GM23248 (cell line): ENCODE measurements at regions not wholly inside any gene's neighbourhood (a gene's known extent, or its start where the extent isn't known, plus 50 kb on each side); places are given as distances from the start of the nearest gene placed in this dataset.

Experiments used
- DNase-seq: peaks from one replicate; pipeline ENCODE4 v3.0.0-alpha.2; 2015
- H2AFZ ChIP-seq: fragments of 200-600 bp; sonication (generic); 2 replicates; pipeline ENCODE4 v1.6.1; 2016; ENCODE audit warnings: antibody characterized with exemption
- H3F3A ChIP-seq: fragments of 200-600 bp; sonication (generic); 2 replicates; pipeline ENCODE4 v1.6.1; 2016; ENCODE audit warnings: mild to moderate bottlenecking, antibody characterized with exemption, mixed run types; ENCODE audit not compliant: insufficient read depth
- H3K27ac ChIP-seq: fragments of 200-600 bp; sonication (generic); 2 replicates; pipeline ENCODE4 v1.5.1; 2016; ENCODE audit warnings: mild to moderate bottlenecking
- H3K27me3 ChIP-seq: fragments of 200-600 bp; sonication (generic); replicated peaks from 2 replicates; pipeline ENCODE4 v1.6.1; 2016; ENCODE audit warnings: mild to moderate bottlenecking; ENCODE audit not compliant: insufficient read depth
- H3K36me3 ChIP-seq: fragments of 200-600 bp; sonication (generic); 2 replicates; pipeline ENCODE4 v1.6.1; 2016; ENCODE audit warnings: low read depth, mild to moderate bottlenecking
- H3K4me1 ChIP-seq: fragments of 200-600 bp; sonication (generic); 2 replicates; pipeline ENCODE4 v1.6.1; 2016; ENCODE audit warnings: mild to moderate bottlenecking; ENCODE audit not compliant: insufficient read depth
- H3K4me2 ChIP-seq: fragments of 200-600 bp; sonication (generic); one replicate; pipeline ENCODE4 v1.6.1; 2016; ENCODE audit warnings: mild to moderate bottlenecking; ENCODE audit not compliant: unreplicated experiment
- H3K4me3 ChIP-seq: fragments of 200-600 bp; sonication (generic); 2 replicates; pipeline ENCODE4 v1.5.1; 2016; ENCODE audit warnings: mild to moderate bottlenecking
- H3K79me2 ChIP-seq: fragments of 200-600 bp; sonication (generic); 2 replicates; pipeline ENCODE4 v1.6.1; 2016; ENCODE audit warnings: mild to moderate bottlenecking; ENCODE audit not compliant: insufficient read depth
- H3K9ac ChIP-seq: fragments of 200-600 bp; sonication (generic); 2 replicates; pipeline ENCODE4 v1.6.1; 2016; ENCODE audit warnings: mild to moderate bottlenecking
- H3K9me2 ChIP-seq: fragments of 200-600 bp; sonication (generic); 2 replicates; pipeline ENCODE4 v1.6.1; 2016; ENCODE audit warnings: mixed run types, mild to moderate bottlenecking, moderate library complexity; ENCODE audit not compliant: insufficient read depth
- H3K9me3 ChIP-seq: fragments of 200-600 bp; sonication (generic); one replicate; pipeline ENCODE4 v1.6.1; 2017; ENCODE audit warnings: low read depth
- H4K20me1 ChIP-seq: fragments of 200-600 bp; sonication (generic); 2 replicates; pipeline ENCODE4 v1.6.0; 2016; ENCODE audit not compliant: insufficient read depth
- EZH2 ChIP-seq: fragments of 200-600 bp; sonication (generic); IDR thresholded peaks from 2 replicates; pipeline ENCODE4 v1.6.1; 2018; ENCODE audit warnings: antibody characterized with exemption, mild to moderate bottlenecking; ENCODE audit not compliant: insufficient read depth, poor library complexity, severe bottlenecking
- EZH2phosphoT487 ChIP-seq: fragments of 200-600 bp; sonication (generic); IDR thresholded peaks from 2 replicates; pipeline ENCODE4 v1.6.1; 2018; ENCODE audit warnings: antibody characterized with exemption, moderate library complexity, mild to moderate bottlenecking, low read depth; ENCODE audit not compliant: insufficient read depth
- WGBS, 2 experiments: methylation state at CpG; one replicate each; pipeline ENCODE4 v1.1.6; 2015 to 2017; ENCODE audit warnings: low lambda C conversion rate in 2 of 2, low coverage in 1 of 2; ENCODE audit errors: missing lambda C conversion rate in 2 of 2; 5-methylcytosine and 5-hydroxymethylcytosine counted together
- in situ Hi-C: fragments of 300-500 bp; cut with MboI; formaldehyde crosslinking; loops from 2 replicates; pipeline ENCODE4 v1.15.0; 2020

DNA sequence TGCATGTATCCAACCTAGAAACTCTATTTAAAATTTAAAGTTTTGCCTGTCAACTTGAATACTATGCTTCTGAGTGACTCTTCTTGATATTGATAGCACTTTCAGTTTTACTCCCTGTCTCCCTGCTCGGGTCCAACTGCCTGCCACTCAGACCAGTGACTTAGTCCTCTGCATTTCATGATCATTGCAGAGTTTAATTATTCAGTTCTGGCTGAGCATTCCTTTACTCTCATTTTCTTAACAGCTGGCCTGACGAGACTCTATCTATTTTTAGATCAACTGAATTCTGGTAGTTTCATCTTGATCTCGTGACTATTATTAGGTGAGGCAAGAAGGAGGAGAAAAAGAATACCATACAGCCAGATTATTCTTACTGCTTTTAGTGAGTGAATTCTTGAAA is 617.4 kb downstream of the SI start:
- Histone ChIP-seq H3K27me3 (no peaks in the 10 kb centered on the region), H3K27ac (0 out of 2 replicates have a peak overlapping the region, but pooled peaks have one; percentile 4), H3K4me2 (peak overlapping the region; percentile 30), H3K9ac (peak overlapping the region; percentile 30; the same call in 1 of the 2 replicates), H3K9me2 (no peaks in the 10 kb centered on the region), H3K4me1 (peaks cover 6% of the 10 kb centered on the region; the same call in 1 of the 2 replicates), H3K4me3 (peak overlapping the region; percentile 39; the same call in 1 of the 2 replicates), H3F3A (no peaks in the 10 kb centered on the region), H4K20me1 (no peaks in the 10 kb centered on the region), H3K36me3 (no peaks in the 10 kb centered on the region), H3K9me3 (no peaks in the 10 kb centered on the region), H3K79me2 (no peaks in the 10 kb centered on the region), H2AFZ (peak overlapping the region; percentile 49; the same call in 1 of the 2 replicates)
- TF ChIP-seq EZH2 (no peak), EZH2phosphoT487 (no peak)
- in situ Hi-C loops: no loop called here
- DNase-seq: peak; percentile 24
- WGBS, 2 experiments: 16 to 17% methylated on average over 3 of the region's 3 CpGs

DNA sequence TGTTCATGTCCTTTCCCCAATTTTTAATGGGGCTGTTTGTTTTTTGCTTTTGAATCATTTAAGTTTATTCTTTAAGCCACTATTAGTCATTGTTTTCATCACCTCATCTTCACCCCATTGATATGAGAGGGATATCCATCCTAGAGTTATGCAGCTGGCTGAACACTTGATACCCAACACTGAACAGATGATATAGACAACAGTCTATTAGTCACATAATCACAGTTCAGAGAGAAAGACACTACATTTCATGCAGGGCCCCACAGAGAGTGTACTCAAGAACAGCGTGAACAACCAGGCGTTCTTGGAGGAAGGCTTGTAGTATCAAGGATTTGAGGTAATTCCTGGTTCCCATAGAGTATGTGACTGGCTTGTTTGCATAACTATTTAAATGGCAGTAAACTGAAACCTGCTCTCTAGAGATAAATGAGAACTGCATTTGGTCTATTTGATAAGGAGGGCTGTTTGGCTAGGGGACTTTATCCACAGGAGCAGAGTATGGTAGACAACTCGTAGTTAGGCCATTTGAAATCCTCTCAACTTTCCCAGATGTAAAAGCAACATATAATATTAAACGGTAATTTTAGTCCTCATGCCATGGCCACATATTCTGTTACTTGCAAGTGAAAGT is 618.7 kb downstream of the SI start:
- Histone ChIP-seq H2AFZ (no peak overlapping the region), H3K27me3 (no peaks in the 10 kb centered on the region), H3K9me3 (no peaks in the 10 kb centered on the region), H3K9ac (no peak overlapping the region), H3K9me2 (no peaks in the 10 kb centered on the region), H3K36me3 (no peaks in the 10 kb centered on the region), H3F3A (no peaks in the 10 kb centered on the region), H4K20me1 (no peaks in the 10 kb centered on the region), H3K79me2 (no peaks in the 10 kb centered on the region), H3K4me1 (no peaks in the 10 kb centered on the region), H3K4me3 (no peak overlapping the region), H3K4me2 (no peak overlapping the region), H3K27ac (no peak overlapping the region)
- no peak for TF ChIP-seq EZH2
- TF ChIP-seq EZH2phosphoT487: no peak
- WGBS, 2 experiments: 79 to 84% methylated on average over 4 of the region's 4 CpGs
- in situ Hi-C loops: no loop called here
- DNase-seq: no peak

DNA sequence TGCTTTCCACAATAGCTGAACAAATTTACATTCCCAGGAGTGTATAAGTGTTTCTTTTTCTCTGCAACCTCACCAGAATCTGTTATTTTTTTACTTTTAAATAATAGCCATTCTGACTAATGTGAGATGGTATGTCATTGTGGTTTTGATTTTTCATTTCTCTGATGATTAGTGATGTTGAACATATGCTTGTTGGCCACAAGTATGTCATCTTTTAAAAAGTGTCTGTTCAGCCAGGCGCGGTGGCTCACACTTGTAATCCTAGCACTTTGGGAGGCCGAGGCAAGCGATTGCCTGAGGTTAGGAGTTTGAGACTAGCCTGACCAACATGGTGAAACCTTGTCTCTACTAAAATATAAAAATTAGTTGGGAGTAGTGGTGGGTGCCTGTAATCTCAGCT is 619.3 kb downstream of the SI start:
- H3K9me3 ChIP-seq: no peaks in the 10 kb centered on the region
- H3K27ac ChIP-seq: no peak overlapping the region
- H3K27me3 ChIP-seq: no peaks in the 10 kb centered on the region
- H3K79me2 ChIP-seq: no peaks in the 10 kb centered on the region
- in situ Hi-C loops: no loop called here
- H3K4me2 ChIP-seq: no peak overlapping the region
- no peaks in the 10 kb centered on the region for H3K9me2 ChIP-seq
- 60 to 66% methylated on average over 4 of the region's 4 CpGs for WGBS, 2 experiments
- peak; percentile 65 for DNase-seq
- H3K4me1 ChIP-seq: no peaks in the 10 kb centered on the region
- H3F3A ChIP-seq: no peaks in the 10 kb centered on the region
- no peak overlapping the region for H2AFZ ChIP-seq
- no peak overlapping the region for H3K4me3 ChIP-seq
- H4K20me1 ChIP-seq: no peaks in the 10 kb centered on the region
- no peak overlapping the region for H3K9ac ChIP-seq
- H3K36me3 ChIP-seq: no peaks in the 10 kb centered on the region
- TF ChIP-seq EZH2: no peak
- no peak for TF ChIP-seq EZH2phosphoT487

- H3K9me2 ChIP-seq: no peaks in the 10 kb centered on the region
- no peak overlapping the region for H2AFZ ChIP-seq
- no peak overlapping the region for H3K27ac ChIP-seq
- H3K4me1 ChIP-seq: peaks cover 8% of the 10 kb centered on the region; the same call in 1 of the 2 replicates
- TF ChIP-seq EZH2phosphoT487 (no peak), EZH2 (no peak)
- in situ Hi-C loops: no loop called here
- H3K9ac ChIP-seq: no peak overlapping the region
- H3K27me3 ChIP-seq: no peaks in the 10 kb centered on the region
- DNase-seq: no peak
- no peaks in the 10 kb centered on the region for H3K9me3 ChIP-seq
- 0 out of 2 replicates have a peak, but pooled peaks cover 6% of the 10 kb centered on the region for H3F3A ChIP-seq
- no peaks in the 10 kb centered on the region for H3K36me3 ChIP-seq
- H4K20me1 ChIP-seq: no peaks in the 10 kb centered on the region
- WGBS, 2 experiments: 21 to 26% methylated on average over 1 of the region's 1 CpG
- H3K79me2 ChIP-seq: no peaks in the 10 kb centered on the region
- no peak overlapping the region for H3K4me2 ChIP-seq
- H3K4me3 ChIP-seq: no peak overlapping the region
These were observed 624.6 kb downstream of the SI start for GRCh38 chr3:164453714-164454113.

DNA sequence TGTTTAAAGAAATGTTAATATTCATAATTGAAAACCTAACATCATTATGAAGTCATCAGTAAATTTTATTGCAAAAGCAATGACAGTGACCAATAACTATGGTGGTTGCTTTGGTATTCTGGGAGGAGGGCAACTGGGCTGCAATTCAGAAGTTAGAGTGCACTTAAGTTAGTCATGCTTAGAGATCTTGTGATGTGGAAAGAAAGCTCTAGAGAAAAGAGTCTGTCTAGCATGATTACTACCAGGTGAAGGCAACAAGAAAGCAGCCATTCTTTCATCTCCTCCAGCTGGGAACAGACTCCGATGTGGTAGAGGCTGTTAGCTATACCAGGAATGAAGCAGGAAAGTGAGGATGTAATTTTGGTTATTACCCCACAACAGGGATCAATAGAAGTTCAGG is 625.6 kb downstream of the SI start:
- Histone ChIP-seq H3K27ac (peak overlapping the region; percentile 70), H3K4me3 (peak overlapping the region; percentile 44), H3F3A (0 out of 2 replicates have a peak, but pooled peaks cover 6% of the 10 kb centered on the region), H3K9ac (no peak overlapping the region), H3K4me1 (peaks cover 8% of the 10 kb centered on the region; the same call in 1 of the 2 replicates), H3K36me3 (no peaks in the 10 kb centered on the region), H3K9me3 (no peaks in the 10 kb centered on the region), H3K9me2 (no peaks in the 10 kb centered on the region), H2AFZ (no peak overlapping the region), H3K27me3 (no peaks in the 10 kb centered on the region), H3K4me2 (peak overlapping the region; percentile 34), H3K79me2 (no peaks in the 10 kb centered on the region), H4K20me1 (no peaks in the 10 kb centered on the region)
- DNase-seq: peak; percentile 64
- 22 to 38% methylated on average over 1 of the region's 1 CpG for WGBS, 2 experiments
- in situ Hi-C loops: no loop called here
- TF ChIP-seq EZH2 (no peak), EZH2phosphoT487 (no peak)
